NCI-H1436 treated with DMSO at 0.1 percent for 48 hours (cell line): ENCODE measurements at regions not wholly inside any gene's neighbourhood (a gene's known extent, or its start where the extent isn't known, plus 50 kb on each side); places are given as distances from the start of the nearest gene placed in this dataset.

Source experiments
- DNase-seq: peaks from one replicate; lab custom pipeline; 2025; lab: John Stamatoyannopoulos, UW

DNA sequence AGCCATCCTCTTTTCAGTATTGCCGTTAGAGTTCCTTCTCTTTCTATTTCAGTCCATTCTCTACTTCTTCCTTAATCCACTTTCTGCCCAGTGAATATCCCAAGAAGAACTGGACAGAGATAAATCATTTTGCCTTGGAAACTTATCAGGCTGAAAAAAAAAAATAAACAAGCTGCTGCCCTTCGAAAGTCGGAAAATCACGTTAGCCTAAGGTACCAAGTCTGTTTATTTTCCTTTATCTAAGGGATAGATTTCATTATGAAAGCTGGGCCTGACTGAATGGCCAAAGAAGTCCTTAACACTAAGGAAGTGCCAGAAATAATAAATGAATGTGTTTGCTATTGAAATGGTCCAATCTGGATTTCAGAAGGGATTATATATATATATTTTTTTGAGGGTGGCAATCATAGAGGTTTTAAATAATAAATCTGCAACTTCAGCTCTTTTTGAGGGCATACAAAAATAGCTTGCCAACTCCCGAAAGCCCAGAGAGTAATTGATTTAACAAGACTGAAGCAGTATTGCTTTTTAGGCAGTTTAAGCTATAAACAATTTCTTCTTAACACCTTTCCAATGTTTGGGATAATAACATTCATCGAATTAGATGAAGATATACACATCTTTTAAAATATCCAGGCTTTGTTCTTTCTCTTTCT, 127.0 kb upstream of the STMND1 start:
- DNase-seq: no peak

DNA sequence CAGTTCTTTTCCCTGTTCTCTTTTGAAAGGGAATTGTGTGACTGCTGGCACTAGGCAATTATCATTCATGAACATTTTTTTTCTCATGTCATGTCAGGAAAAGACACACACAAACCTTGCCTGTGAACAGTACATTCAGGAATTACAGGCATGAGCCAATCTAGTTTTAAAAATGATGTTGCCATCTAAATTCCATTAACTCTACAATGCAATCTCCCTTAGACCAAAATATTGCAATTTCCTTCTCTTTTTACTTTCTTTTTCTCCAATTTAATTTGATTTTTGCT, 127.5 kb upstream of the STMND1 start:
- DNase-seq: no peak

- DNase-seq: no peak
Observed at GRCh38 chr6:16973545-16974386, 128.1 kb upstream of the STMND1 start.

GRCh38 chr6:16973051-16973450, 128.8 kb upstream of the STMND1 start:
- DNase-seq: no peak

- DNase-seq: no peak
Observed at GRCh38 chr6:16972535-16972934, 129.3 kb upstream of the STMND1 start.

GRCh38 chr6:16969699-16970655, 131.9 kb upstream of the STMND1 start:
- DNase-seq: no peak

DNA sequence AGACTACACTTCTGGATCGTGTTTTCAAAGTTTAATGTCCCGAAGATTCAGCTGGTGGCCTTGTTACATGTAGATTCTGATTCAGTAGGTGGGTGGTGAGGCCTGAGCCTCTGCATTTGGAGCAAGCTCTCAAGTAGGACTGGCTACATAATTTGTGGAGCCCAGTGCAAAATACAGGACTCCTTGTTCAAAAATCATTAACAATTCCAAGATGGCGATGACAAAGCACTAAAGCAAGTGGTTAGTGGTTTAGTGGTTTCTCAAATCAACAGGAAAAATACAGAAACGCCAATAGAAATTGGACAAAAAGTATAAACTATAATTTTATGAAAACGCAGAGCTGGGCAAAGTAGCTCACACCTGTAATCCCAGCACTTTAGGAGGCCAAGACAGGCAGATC, 133.7 kb upstream of the STMND1 start:
- no peak for DNase-seq

DNA sequence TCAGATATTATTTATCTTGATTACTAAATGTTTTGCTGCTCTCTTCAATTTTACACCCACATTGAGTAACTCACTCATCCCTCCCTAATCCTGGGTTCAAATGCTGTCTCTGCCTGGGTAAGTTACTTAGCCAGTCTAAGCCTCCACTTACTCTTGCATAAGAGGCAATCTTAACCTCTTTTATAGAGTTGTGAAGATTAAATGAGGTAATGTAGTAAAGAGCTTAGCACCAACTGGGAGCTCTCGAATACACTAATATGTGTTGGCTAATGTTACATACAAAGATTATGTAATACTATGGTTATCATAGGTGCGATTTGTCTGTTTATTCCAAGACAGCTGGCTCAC, 134.4 kb upstream of the STMND1 start:
- DNase-seq: no peak

DNA sequence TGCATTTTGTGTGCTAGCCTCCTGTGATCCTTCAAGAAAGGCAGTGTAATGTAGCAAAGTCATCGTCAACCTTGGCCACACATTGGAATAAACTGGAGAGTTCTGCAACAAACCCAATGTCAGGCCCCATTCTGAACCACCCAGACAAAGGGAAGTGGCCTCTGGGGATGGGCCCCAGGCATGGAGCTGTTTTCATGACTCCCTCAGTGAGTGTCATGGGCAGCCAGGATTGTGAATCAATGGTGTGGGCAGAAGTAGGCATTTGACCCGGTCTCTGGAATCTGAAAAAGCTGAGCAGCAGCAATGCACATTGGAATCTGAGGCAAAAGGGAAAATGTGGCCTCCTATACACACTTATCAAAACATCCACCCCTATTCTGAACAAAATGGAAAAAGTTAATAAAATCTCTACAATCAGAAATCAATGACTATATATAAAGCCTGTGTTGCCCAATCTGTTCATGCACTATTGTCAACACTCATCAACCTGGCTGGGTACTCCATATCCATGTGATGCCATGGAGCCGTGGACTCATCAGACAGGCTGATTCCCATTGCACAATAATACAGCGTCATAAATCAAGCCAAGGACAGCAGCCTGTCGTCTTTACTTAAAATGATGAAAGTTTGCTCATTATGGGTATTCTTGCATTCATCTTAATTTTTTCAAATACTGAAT, 134.9 kb upstream of the STMND1 start:
- no peak for DNase-seq

- DNase-seq: no peak
Observed at GRCh38 chr6:16965689-16966088, 136.2 kb upstream of the STMND1 start.

GRCh38 chr6:16964553-16965499, 137.0 kb upstream of the STMND1 start:
- DNase-seq: peak; percentile 59

DNA sequence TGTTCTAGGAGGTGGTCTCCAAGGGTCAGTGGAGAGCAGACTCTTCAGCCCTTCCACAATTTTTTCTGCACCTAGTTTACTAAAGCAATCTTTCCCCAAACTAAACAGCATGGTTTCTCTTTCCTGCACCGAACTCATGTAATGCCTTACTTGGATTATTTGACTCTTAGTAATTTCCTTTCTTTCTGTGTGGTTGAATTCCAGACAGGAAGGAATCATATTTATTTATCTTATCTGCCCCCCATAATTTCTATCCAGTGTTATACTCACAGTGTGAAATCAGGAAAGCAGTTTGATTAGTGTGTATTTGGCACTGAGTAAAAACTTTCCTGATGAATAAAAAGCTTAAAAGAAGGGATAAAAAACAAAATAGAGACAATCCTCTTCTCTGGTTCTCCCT, 140.3 kb upstream of the STMND1 start:
- DNase-seq: no peak

DNA sequence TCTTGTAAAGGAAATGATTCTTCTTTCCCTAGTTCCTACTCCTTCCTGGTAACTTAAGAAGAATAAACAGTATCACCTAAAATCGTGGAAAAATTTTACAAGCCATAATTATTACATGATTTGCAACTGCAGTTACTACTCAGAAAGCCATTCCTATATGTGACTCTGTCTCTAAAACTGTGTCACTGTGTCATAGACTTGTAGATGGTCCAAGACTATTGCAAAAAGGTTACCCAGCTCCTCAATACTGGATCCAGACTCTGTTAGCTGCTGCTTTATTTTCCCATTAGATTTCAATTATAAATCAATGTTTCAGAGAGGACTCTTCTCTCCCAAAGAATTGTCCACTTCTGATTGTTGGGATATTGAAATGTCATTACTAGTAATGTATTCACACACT, 142.1 kb upstream of the STMND1 start:
- DNase-seq: no peak

DNA sequence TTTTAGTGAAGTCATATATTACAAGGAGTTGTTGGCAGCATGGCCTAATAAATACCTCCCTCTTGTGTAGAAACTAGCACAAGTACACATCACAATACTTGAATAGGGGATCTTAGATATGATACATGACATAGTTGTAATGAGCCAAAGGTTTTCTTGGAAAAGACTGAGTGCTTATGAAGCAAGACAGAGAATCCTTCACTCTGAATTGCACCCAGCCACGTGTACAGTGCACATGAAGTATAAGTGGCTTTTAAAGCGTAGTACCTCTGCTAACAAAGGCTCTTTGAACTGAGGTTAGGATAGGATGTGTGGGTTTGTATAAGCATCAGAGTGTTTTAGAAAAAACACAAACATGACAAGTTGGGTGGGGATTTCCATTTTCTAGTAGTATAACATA, 145.5 kb upstream of the STMND1 start:
- no peak for DNase-seq

DNA sequence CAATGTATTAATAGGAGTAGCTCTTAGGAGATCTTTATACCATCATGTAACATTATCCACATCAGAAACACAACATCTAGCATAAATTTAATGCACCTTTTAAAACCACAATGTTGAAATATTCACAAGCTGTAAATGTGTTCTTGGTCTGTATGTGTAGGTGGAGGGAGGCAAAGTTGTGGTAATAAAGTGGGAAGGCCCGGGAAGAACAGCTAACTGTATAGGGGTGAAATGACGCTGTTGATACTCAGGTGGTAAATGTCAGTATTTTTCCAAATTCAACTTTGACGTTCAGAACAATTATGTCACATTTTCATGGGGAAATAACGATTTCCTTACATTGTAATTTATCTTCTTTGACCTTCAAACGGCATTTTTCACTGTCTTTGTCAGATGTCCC, 146.0 kb upstream of the STMND1 start:
- no peak for DNase-seq

DNA sequence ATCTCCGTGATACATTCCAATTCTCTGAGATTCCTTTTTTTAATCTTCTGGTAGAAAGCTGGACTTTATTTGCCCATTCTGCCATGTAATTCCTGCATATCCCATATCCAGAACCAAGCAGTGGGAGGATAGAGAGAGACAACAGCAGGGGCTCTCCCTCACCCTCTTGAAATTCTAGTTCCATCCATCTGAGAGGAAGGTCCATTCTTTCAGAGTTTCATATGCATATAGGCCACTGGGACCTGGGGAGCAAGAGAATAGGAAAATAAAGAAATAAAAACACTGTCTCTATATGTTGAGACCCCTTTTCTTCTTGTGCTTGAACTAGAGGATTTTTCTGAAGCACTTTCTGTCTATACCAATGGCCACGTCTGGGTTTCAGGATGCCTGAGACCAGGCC, 147.9 kb upstream of the STMND1 start:
- DNase-seq: no peak

GRCh38 chr6:16953446-16953845, 148.4 kb upstream of the STMND1 start:
- no peak for DNase-seq

DNA sequence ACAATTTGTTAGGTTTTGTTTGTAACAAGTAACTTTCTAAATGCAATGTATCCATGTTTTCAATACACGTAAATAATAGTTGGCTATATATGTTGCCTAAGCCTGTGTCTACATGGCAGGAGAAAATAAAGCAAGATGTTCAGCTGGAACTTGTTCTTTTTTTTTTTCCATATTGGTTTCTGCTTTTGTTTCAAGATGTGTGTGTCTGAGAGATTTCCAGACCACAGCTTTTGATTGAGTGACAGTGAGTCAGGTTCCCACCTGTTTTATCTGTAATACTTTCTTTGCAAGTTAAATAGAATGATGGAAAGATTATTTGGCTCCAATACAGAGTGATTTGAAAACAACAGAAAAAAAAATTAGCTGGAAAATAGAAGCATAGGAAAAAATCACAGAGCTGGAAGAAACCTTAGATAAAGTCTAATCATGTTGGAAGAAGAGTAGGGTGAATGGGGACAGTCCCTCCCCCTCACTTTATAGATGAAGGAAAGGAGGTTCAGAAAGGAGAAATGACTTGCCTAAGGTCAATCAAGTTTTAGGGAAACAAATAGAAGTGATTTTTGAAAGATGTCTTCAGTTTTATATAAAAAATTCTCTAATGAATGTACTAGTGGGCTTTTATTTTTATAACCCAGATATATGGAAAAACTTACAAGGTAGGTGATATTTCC, 150.9 kb upstream of the STMND1 start:
- DNase-seq: no peak

DNA sequence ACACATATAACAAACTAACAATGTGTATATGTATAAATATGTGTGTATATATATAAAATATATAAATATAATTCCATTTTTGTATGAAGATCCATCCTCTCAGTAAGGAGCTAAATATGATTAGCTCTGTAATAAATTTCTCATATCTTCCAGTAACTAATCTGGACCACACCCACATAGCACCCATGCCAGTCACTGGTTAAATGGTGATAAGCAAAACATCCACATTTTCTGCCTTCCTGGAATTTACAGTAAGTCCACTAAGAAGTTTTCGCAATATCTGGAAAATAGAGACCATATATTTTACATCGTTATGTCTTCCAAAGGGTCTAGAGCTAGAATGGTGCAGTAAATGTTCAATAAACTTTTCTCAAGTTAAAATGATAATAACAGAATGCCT, 151.5 kb upstream of the STMND1 start:
- no peak for DNase-seq

DNA sequence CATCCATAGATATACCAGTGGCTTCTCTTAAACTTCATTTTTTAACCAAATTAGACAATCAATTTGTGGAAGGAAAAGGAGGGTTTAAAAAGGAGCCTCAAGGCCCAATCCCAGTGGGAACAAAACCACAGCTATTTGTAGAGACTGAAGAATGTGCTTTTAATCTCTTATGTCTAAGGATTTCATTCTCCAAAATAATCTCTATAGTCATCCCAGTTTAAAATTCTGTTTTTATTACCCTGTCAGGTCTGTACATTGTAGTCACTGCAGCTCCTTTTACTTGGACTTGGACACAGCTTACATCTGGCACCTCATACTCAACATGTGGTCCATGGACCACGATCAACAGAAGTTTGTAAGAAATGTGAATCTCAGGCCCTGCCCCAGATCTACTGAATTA, 152.1 kb upstream of the STMND1 start:
- DNase-seq: no peak

DNA sequence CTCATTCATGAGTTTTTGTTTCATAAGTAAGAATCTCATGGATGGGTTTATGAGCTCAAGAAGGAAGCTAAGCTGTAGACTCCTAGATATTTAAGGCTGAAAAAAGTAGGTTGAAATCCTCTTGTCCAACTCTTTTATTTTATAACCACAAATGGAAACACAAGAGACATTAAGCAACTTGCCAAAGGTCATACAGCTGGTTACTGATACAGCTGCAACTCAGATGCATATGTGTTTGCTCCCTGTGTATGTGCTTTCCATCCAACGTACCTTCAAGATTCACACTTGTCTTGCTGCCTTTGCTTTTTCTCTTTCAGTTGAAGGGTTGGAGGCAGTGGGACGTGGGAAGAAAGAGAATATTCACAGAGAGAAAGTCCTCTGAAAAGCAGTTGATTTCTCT, 153.5 kb upstream of the STMND1 start:
- no peak for DNase-seq
